Type B pancreatic cell (in vitro differentiated cells): ENCODE measurements at regions not wholly inside any gene's neighbourhood (a gene's known extent, or its start where the extent isn't known, plus 50 kb on each side); places are given as distances from the start of the nearest gene placed in this dataset.

Experiments
- DNase-seq: peaks from one replicate; pipeline ENCODE4 v3.0.0; 2021; ENCODE audit warnings: mixed read lengths; ENCODE audit not compliant: unreplicated experiment; ENCODE audit errors: extremely low spot score
- H3K27ac Mint-ChIP-seq: 2 replicates; pipeline ENCODE4 v1.8.0; 2021; ENCODE audit warnings: mild to moderate bottlenecking, mixed read lengths
- H3K27me3 Mint-ChIP-seq: 2 replicates; pipeline ENCODE4 v1.8.0; 2021; ENCODE audit warnings: mixed read lengths
- H3K36me3 Mint-ChIP-seq: 2 replicates; pipeline ENCODE4 v1.8.0; 2021; ENCODE audit warnings: mixed read lengths
- H3K4me1 Mint-ChIP-seq: one replicate; pipeline ENCODE4 v1.8.0; 2021; ENCODE audit warnings: mixed read lengths; ENCODE audit not compliant: unreplicated experiment
- H3K4me3 Mint-ChIP-seq: 2 replicates; pipeline ENCODE4 v1.8.0; 2021; ENCODE audit warnings: mild to moderate bottlenecking, mixed read lengths
- H3K9me3 Mint-ChIP-seq: 2 replicates; pipeline ENCODE4 v1.8.0; 2021; ENCODE audit warnings: mixed read lengths
- CTCF ChIP-seq: fragments of 200-600 bp; sonication (generic); conservative IDR thresholded peaks from 2 replicates; pipeline ENCODE4 v1.5.0; 2021; ENCODE audit warnings: antibody characterized with exemption, mild to moderate bottlenecking

- H3K9me3 Mint-ChIP-seq: peaks cover 6% of the 10 kb centered on the region
- no peak overlapping the region for H3K27ac Mint-ChIP-seq
- no peak for TF ChIP-seq CTCF
- no peak for DNase-seq
- H3K4me3 Mint-ChIP-seq: no peak overlapping the region
- H3K4me1 Mint-ChIP-seq: peaks cover 9% of the 10 kb centered on the region
- peaks cover 37% of the 10 kb centered on the region for H3K27me3 Mint-ChIP-seq
- no peaks in the 10 kb centered on the region for H3K36me3 Mint-ChIP-seq
These were observed 160.7 kb upstream of the PDE10A start for GRCh38 chr6:165823609-165824326.

- no peaks in the 10 kb centered on the region for H3K36me3 Mint-ChIP-seq
These were observed 159.5 kb upstream of the PDE10A start for GRCh38 chr6:165822501-165822900.

GRCh38 chr6:165821754-165822153 lies 158.7 kb upstream of the PDE10A start:
- Mint-ChIP-seq H3K36me3 (no peaks in the 10 kb centered on the region), H3K4me1 (peaks cover 16% of the 10 kb centered on the region), H3K27ac (no peak overlapping the region), H3K9me3 (no peaks in the 10 kb centered on the region), H3K4me3 (no peak overlapping the region), H3K27me3 (peaks cover 40% of the 10 kb centered on the region)
- no peak for TF ChIP-seq CTCF
- DNase-seq: no peak

More at GRCh38 chr6:165822501-165822900, 159.5 kb upstream of the PDE10A start:
- peaks cover 2% of the 10 kb centered on the region for H3K9me3 Mint-ChIP-seq
- H3K27me3 Mint-ChIP-seq: peaks cover 39% of the 10 kb centered on the region
- peaks cover 16% of the 10 kb centered on the region for H3K4me1 Mint-ChIP-seq
- DNase-seq: no peak
- no peak overlapping the region for H3K4me3 Mint-ChIP-seq
- H3K27ac Mint-ChIP-seq: no peak overlapping the region
- TF ChIP-seq CTCF: no peak

- H3K36me3 Mint-ChIP-seq: no peaks in the 10 kb centered on the region
- peaks cover 44% of the 10 kb centered on the region for H3K27me3 Mint-ChIP-seq
- DNase-seq: no peak
- H3K4me1 Mint-ChIP-seq: peaks cover 16% of the 10 kb centered on the region
- peaks cover 5% of the 10 kb centered on the region for H3K9me3 Mint-ChIP-seq
- H3K27ac Mint-ChIP-seq: no peak overlapping the region
- no peak for TF ChIP-seq CTCF
- no peak overlapping the region for H3K4me3 Mint-ChIP-seq
These were observed 157.9 kb upstream of the PDE10A start for GRCh38 chr6:165820934-165821333.

- Mint-ChIP-seq H3K36me3 (no peaks in the 10 kb centered on the region), H3K4me3 (no peak overlapping the region), H3K27me3 (peaks cover 44% of the 10 kb centered on the region), H3K9me3 (peaks cover 5% of the 10 kb centered on the region), H3K27ac (no peak overlapping the region), H3K4me1 (peaks cover 12% of the 10 kb centered on the region)
- no peak for DNase-seq
- no peak for TF ChIP-seq CTCF
These were observed 157.4 kb upstream of the PDE10A start for GRCh38 chr6:165820407-165820806.
